ENCODE measurements at regions not wholly inside any gene's neighbourhood (a gene's known extent, or its start where the extent isn't known, plus 50 kb on each side); places are given as distances from the start of the nearest gene placed in this dataset.
"Not testable (repeated sequence)": the region's sequence is repeated elsewhere in the genome, so short reads cannot be mapped to it uniquely, and the experiment has no call there.

DNA sequence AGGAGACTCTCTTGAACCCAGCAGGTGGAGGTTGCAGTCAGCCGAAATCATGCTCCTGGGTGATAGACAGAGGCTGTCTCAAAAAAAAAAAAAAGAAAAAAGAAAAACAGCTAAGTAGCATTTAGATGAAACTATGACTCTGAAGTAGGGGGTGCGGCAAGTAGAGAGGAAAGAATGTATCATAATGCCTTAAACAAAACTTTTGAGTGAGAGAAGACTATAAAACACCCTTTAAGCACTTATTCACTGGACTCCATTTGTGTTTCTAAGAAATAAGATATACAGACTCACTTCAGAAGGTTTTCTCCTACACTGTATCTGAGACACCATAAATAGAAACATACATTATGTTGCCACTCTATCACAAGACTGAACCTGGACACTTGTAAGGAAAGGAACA lies 78.9 kb upstream of the NBPF20 start:
- not testable (repeated sequence) for H3F3A ChIP-seq (ENCODE audit: low read depth); H3K9me3 ChIP-seq (ENCODE audit: low read depth); H3K27me3 Mint-ChIP-seq (ENCODE audit: insufficient read depth, low read depth); DNase-seq (ENCODE audit: low spot score); H3K27me3 ChIP-seq; H3K79me2 ChIP-seq (ENCODE audit: low read depth); H3K36me3 ChIP-seq; H3K4me1 Mint-ChIP-seq; H3K36me3 Mint-ChIP-seq; H3K4me2 ChIP-seq; H3K4me3 Mint-ChIP-seq; H3K9me3 Mint-ChIP-seq; H3K4me1 ChIP-seq; H2AFZ ChIP-seq (replicated peaks); H3K9ac ChIP-seq; H3K27ac ChIP-seq; H3K4me3 ChIP-seq; H3K27ac Mint-ChIP-seq; H4K20me1 ChIP-seq (ENCODE audit: low read depth)

DNA sequence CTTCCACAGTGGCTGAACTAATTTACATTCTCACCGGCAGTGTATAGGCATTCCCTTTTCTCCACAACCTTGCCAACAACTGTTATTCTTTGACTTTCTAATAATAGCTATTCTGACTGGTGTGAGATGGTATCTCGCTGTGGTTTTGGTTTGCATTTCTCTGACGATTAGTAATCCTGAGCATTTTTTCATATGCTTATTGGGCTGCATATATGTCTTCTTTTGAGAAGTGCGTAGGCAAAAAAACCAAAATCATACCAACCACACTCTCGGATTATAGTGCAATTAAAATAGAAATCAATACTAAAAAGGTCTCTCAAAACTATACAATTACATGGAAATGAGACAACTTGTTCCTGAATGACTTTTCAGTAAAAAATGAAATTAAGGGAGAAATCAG lies 74.8 kb upstream of the NBPF20 start:
- H3K79me2 ChIP-seq (ENCODE audit: low read depth); H2AFZ ChIP-seq (replicated peaks); H4K20me1 ChIP-seq (ENCODE audit: low read depth); H3K27me3 Mint-ChIP-seq (ENCODE audit: insufficient read depth, low read depth); H3K4me3 Mint-ChIP-seq; H3K9me3 Mint-ChIP-seq; H3K4me1 ChIP-seq; H3K27ac Mint-ChIP-seq; DNase-seq (ENCODE audit: low spot score); H3F3A ChIP-seq (ENCODE audit: low read depth); H3K4me3 ChIP-seq; H3K9me3 ChIP-seq (ENCODE audit: low read depth); H3K4me1 Mint-ChIP-seq; H3K27me3 ChIP-seq; H3K36me3 ChIP-seq; H3K4me2 ChIP-seq; H3K27ac ChIP-seq; H3K36me3 Mint-ChIP-seq; H3K9ac ChIP-seq: not testable (repeated sequence)

DNA sequence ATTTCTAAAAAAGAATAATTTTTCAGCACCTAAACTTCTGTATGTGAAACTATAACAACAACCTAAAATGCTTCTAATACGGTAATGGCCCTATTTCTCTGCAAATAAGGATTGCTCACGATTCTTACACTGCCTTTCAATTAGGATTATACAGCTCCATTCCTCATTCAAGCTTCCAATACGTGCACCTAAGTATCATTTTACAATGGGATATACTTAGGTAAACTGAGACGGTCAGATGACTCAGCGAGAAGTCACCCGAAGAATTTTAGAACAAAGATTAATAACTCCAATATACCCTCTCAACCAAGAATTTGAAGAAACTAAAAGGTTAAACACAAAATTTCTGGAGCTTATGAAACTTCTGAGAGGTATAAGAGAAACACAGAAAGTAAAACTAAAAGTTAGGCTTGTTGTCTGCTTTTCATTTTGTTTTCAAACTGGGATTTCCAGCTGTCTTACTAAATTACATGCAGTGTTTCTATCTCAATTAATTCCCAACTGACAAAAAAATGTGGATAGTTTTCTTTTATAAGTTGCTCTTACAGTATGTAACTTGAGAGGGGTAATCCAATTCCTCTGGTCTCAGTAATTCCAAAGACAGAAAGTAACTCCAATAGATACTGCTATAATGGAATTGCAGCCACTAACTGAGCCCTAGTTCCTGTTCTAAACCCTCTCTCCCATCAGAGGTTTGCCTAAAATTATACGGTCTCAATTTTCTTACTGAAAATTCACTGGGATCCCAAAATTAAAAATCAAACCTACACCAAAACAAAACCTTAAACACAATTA lies 69.9 kb upstream of the NBPF20 start:
- H3K9me3 Mint-ChIP-seq; H3K4me1 ChIP-seq; H3K4me2 ChIP-seq; H3K9ac ChIP-seq; H3K4me1 Mint-ChIP-seq; H3F3A ChIP-seq (ENCODE audit: low read depth); H3K79me2 ChIP-seq (ENCODE audit: low read depth); H3K9me3 ChIP-seq (ENCODE audit: low read depth); H3K27ac Mint-ChIP-seq; H3K27ac ChIP-seq; H4K20me1 ChIP-seq (ENCODE audit: low read depth); H2AFZ ChIP-seq (replicated peaks); DNase-seq (ENCODE audit: low spot score); H3K27me3 Mint-ChIP-seq (ENCODE audit: insufficient read depth, low read depth); H3K4me3 Mint-ChIP-seq; H3K36me3 Mint-ChIP-seq; H3K36me3 ChIP-seq; H3K4me3 ChIP-seq; H3K27me3 ChIP-seq: not testable (repeated sequence)

GRCh38 chr1:145488193-145488933 lies 63.0 kb upstream of the NBPF20 start:
- H3K36me3 ChIP-seq; H4K20me1 ChIP-seq (ENCODE audit: low read depth); H3K9me3 ChIP-seq (ENCODE audit: low read depth); H3K4me2 ChIP-seq; H3K4me1 ChIP-seq; H3K79me2 ChIP-seq (ENCODE audit: low read depth); H3K4me3 ChIP-seq; H3K9me3 Mint-ChIP-seq; H3K9ac ChIP-seq; H3K4me1 Mint-ChIP-seq; H3K27ac ChIP-seq; H3K27ac Mint-ChIP-seq; H3K27me3 ChIP-seq; H3F3A ChIP-seq (ENCODE audit: low read depth); H3K4me3 Mint-ChIP-seq; H3K36me3 Mint-ChIP-seq; H3K27me3 Mint-ChIP-seq (ENCODE audit: insufficient read depth, low read depth); H2AFZ ChIP-seq (replicated peaks); DNase-seq (ENCODE audit: low spot score): not testable (repeated sequence)

GRCh38 chr1:145487156-145487555 lies 61.8 kb upstream of the NBPF20 start:
- not testable (repeated sequence) for H4K20me1 ChIP-seq (ENCODE audit: low read depth); H3K9me3 Mint-ChIP-seq; H3K79me2 ChIP-seq (ENCODE audit: low read depth); H3K9ac ChIP-seq; H3K4me1 ChIP-seq; H3K4me3 Mint-ChIP-seq; H3K27ac ChIP-seq; H3F3A ChIP-seq (ENCODE audit: low read depth); H3K27me3 Mint-ChIP-seq (ENCODE audit: insufficient read depth, low read depth); DNase-seq (ENCODE audit: low spot score); H3K4me3 ChIP-seq; H3K27ac Mint-ChIP-seq; H2AFZ ChIP-seq (replicated peaks); H3K27me3 ChIP-seq; H3K4me2 ChIP-seq; H3K4me1 Mint-ChIP-seq; H3K36me3 ChIP-seq; H3K9me3 ChIP-seq (ENCODE audit: low read depth); H3K36me3 Mint-ChIP-seq

GRCh38 chr1:145484257-145484656 lies 58.9 kb upstream of the NBPF20 start:
- not testable (repeated sequence) for H3K4me2 ChIP-seq; H4K20me1 ChIP-seq (ENCODE audit: low read depth); H3K27me3 ChIP-seq; H3K79me2 ChIP-seq (ENCODE audit: low read depth); H3K27me3 Mint-ChIP-seq (ENCODE audit: insufficient read depth, low read depth); DNase-seq (ENCODE audit: low spot score); H3K9me3 ChIP-seq (ENCODE audit: low read depth); H3K27ac ChIP-seq; H3K36me3 Mint-ChIP-seq; H3K4me1 Mint-ChIP-seq; H3K4me3 Mint-ChIP-seq; H3K4me1 ChIP-seq; H3K36me3 ChIP-seq; H3K9ac ChIP-seq; H3K9me3 Mint-ChIP-seq; H3K27ac Mint-ChIP-seq; H2AFZ ChIP-seq (replicated peaks); H3F3A ChIP-seq (ENCODE audit: low read depth); H3K4me3 ChIP-seq

- not testable (repeated sequence) for H4K20me1 ChIP-seq (ENCODE audit: low read depth); H3K36me3 ChIP-seq; H3K4me3 ChIP-seq; H3K79me2 ChIP-seq (ENCODE audit: low read depth); H3K9me3 Mint-ChIP-seq; H3K4me2 ChIP-seq; H3K36me3 Mint-ChIP-seq; H3K27me3 ChIP-seq; H3F3A ChIP-seq (ENCODE audit: low read depth); H3K9me3 ChIP-seq (ENCODE audit: low read depth); H3K27ac ChIP-seq; H3K27ac Mint-ChIP-seq; H3K9ac ChIP-seq; H2AFZ ChIP-seq (replicated peaks); H3K4me3 Mint-ChIP-seq; H3K4me1 Mint-ChIP-seq; H3K4me1 ChIP-seq; H3K27me3 Mint-ChIP-seq (ENCODE audit: insufficient read depth, low read depth)
- DNase-seq (ENCODE audit: low spot score) = peak; percentile 1
Observed at GRCh38 chr1:145482214-145482860, 56.9 kb upstream of the NBPF20 start.

All from neural progenitor cell (in vitro differentiated cells).